HG02885 (cell line): ENCODE measurements at regions not wholly inside any gene's neighbourhood (a gene's known extent, or its start where the extent isn't known, plus 50 kb on each side); places are given as distances from the start of the nearest gene placed in this dataset.
"Not testable (repeated sequence)": the region's sequence is repeated elsewhere in the genome, so short reads cannot be mapped to it uniquely, and the experiment has no call there.

Source experiments
- ATAC-seq: cut with Tn5 transposase; IDR thresholded peaks from one replicate; pipeline ENCODE4 v1.9.1; 2021; ENCODE audit warnings: mild to moderate bottlenecking; ENCODE audit not compliant: unreplicated experiment, poor library complexity

- ATAC-seq: not testable (repeated sequence)
These were observed 96.2 kb downstream of the BDH1 start for GRCh38 chr3:197459571-197459970.

- ATAC-seq: no peak
These were observed 96.8 kb downstream of the BDH1 start for GRCh38 chr3:197458906-197459470.

GRCh38 chr3:197458179-197458707 lies 97.5 kb downstream of the BDH1 start:
- peak; percentile 61 for ATAC-seq

GRCh38 chr3:197456261-197457091 lies 99.3 kb downstream of the BDH1 start:
- ATAC-seq: peak; percentile 70

- not testable (repeated sequence) for ATAC-seq
These were observed 100.9 kb downstream of the BDH1 start for GRCh38 chr3:197454841-197455240.

- no peak for ATAC-seq
These were observed 101.8 kb downstream of the BDH1 start for GRCh38 chr3:197454014-197454413.

- ATAC-seq: no peak
These were observed 105.0 kb downstream of the BDH1 start for GRCh38 chr3:197450810-197451209.

- ATAC-seq: no peak
These were observed 105.5 kb downstream of the BDH1 start for GRCh38 chr3:197450308-197450707.

GRCh38 chr3:197449181-197449580 lies 106.6 kb downstream of the BDH1 start:
- not testable (repeated sequence) for ATAC-seq

- ATAC-seq: not testable (repeated sequence)
These were observed 108.0 kb downstream of the BDH1 start for GRCh38 chr3:197447781-197448180.

GRCh38 chr3:197447057-197447456 lies 108.7 kb downstream of the BDH1 start:
- no peak for ATAC-seq

GRCh38 chr3:197446700-197447056 lies 109.1 kb downstream of the BDH1 start:
- no peak for ATAC-seq

GRCh38 chr3:197445896-197446699 lies 109.7 kb downstream of the BDH1 start:
- no peak for ATAC-seq

GRCh38 chr3:197444793-197445379 lies 110.9 kb downstream of the BDH1 start:
- no peak for ATAC-seq

GRCh38 chr3:197443506-197443905 lies 112.3 kb downstream of the BDH1 start:
- ATAC-seq: no peak

- no peak for ATAC-seq
These were observed 115.0 kb downstream of the BDH1 start for GRCh38 chr3:197440717-197441303.

- ATAC-seq: no peak
These were observed 116.9 kb downstream of the BDH1 start for GRCh38 chr3:197438906-197439305.

- no peak for ATAC-seq
These were observed 120.3 kb downstream of the BDH1 start for GRCh38 chr3:197435426-197435825.

- no peak for ATAC-seq
These were observed 120.9 kb downstream of the BDH1 start for GRCh38 chr3:197434830-197435229.
